ENCODE measurements at regions not wholly inside any gene's neighbourhood (a gene's known extent, or its start where the extent isn't known, plus 50 kb on each side); places are given as distances from the start of the nearest gene placed in this dataset.

GRCh38 chr22:49417833-49418232 lies 409.8 kb downstream of the BRD1 start:
- Histone ChIP-seq H3K9me3 (ENCODE audit: control insufficient read depth, insufficient read depth, low read depth, low read length) (no peaks in the 10 kb centered on the region), H3K4me1 (ENCODE audit: control insufficient read depth, insufficient read depth, low read length) (no peaks in the 10 kb centered on the region), H3K4me3 (ENCODE audit: low read depth in 2 of 2, low read length in 2 of 2) (no peak overlapping the region), H3K36me3 (ENCODE audit: control insufficient read depth, insufficient read depth, low read length) (no peaks in the 10 kb centered on the region), H3K27ac (ENCODE audit: low read length) (no peak overlapping the region), H3K27me3 (ENCODE audit: control insufficient read depth, insufficient read depth, low read length) (peaks cover 7% of the 10 kb centered on the region)
- DNase-seq (ENCODE audit: low read depth, low spot score), result no peak
- CTCF ChIA-PET, result no interaction called here
- BruUV-seq (replicated peaks), result no TSS peak
- POLR2A ChIA-PET, result no interaction called here
- intact Hi-C loops (cut with micrococcal nuclease; ENCODE audit: unreplicated experiment), result no loop called here
- in situ Hi-C loops (cut with HindIII; ENCODE audit: low pct_unique_long_range_greater_than_20kb, low sequenced_read_pairs), result no loop called here
- TF ChIP-seq SIN3A (IDR thresholded peaks at IDR 0.05; ENCODE audit: borderline replicate concordance, insufficient read depth, low read depth, low read length) (no peak), POLR2AphosphoS5 (IDR thresholded peaks at IDR 0.05; ENCODE audit: low read depth, low read length) (no peak), TCF7L2 (IDR thresholded peaks at IDR 0.05; ENCODE audit: low read depth, low read length) (no peak), REST (IDR thresholded peaks at IDR 0.05; ENCODE audit: insufficient read depth in 1 of 2, low read depth in 2 of 2, low read length in 1 of 2) (no peak), CTCF (IDR thresholded peaks at IDR 0.05) (no peak)
- no peak for ATAC-seq

DNA sequence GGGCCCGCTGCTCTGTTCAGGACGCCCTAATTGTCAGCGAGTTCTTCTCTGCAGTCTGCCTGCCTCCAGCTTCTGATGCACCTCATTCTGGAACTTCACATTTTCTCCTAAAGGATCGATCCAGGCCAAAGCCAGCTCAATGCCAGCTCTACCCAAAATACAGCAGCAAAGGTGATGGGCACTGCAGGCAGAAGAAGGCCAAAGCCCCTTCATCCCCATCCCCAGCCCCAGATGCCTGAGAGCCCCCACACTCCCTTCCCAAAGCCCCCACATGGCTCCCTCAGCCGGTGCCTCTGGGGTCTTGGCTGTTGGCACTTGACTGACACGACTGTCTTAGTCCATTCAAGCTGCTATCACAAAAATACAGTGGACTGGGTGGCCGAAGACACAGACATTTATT lies 410.3 kb downstream of the BRD1 start:
- no peaks in the 10 kb centered on the region for H3K9me3 ChIP-seq (ENCODE audit: control insufficient read depth, insufficient read depth, low read depth, low read length)
- H3K4me1 ChIP-seq (ENCODE audit: control insufficient read depth, insufficient read depth, low read length), result no peaks in the 10 kb centered on the region
- ATAC-seq, result no peak
- in situ Hi-C loops (cut with HindIII; ENCODE audit: low pct_unique_long_range_greater_than_20kb, low sequenced_read_pairs) (no loop called here), intact Hi-C loops (cut with micrococcal nuclease; ENCODE audit: unreplicated experiment) (no loop called here)
- CTCF ChIA-PET, result no interaction called here
- no peak overlapping the region for H3K27ac ChIP-seq (ENCODE audit: low read length)
- DNase-seq (ENCODE audit: low read depth, low spot score), result no peak
- H3K27me3 ChIP-seq (ENCODE audit: control insufficient read depth, insufficient read depth, low read length), result peaks cover 5% of the 10 kb centered on the region; the same call in 1 of the 2 replicates
- POLR2A ChIA-PET, result no interaction called here
- BruUV-seq (replicated peaks), result no TSS peak
- no peak for TF ChIP-seq TCF7L2 (IDR thresholded peaks at IDR 0.05; ENCODE audit: low read depth, low read length)
- no peak for TF ChIP-seq REST (IDR thresholded peaks at IDR 0.05; ENCODE audit: insufficient read depth in 1 of 2, low read depth in 2 of 2, low read length in 1 of 2)
- TF ChIP-seq POLR2AphosphoS5 (IDR thresholded peaks at IDR 0.05; ENCODE audit: low read depth, low read length), result no peak
- TF ChIP-seq CTCF (IDR thresholded peaks at IDR 0.05), result no peak
- no peak for TF ChIP-seq SIN3A (IDR thresholded peaks at IDR 0.05; ENCODE audit: borderline replicate concordance, insufficient read depth, low read depth, low read length)
- no peaks in the 10 kb centered on the region for H3K36me3 ChIP-seq (ENCODE audit: control insufficient read depth, insufficient read depth, low read length)
- no peak overlapping the region for H3K4me3 ChIP-seq (ENCODE audit: low read depth in 2 of 2, low read length in 2 of 2)

Measured in Panc1 (cell line).